ENCODE measurements at regions not wholly inside any gene's neighbourhood (a gene's known extent, or its start where the extent isn't known, plus 50 kb on each side); places are given as distances from the start of the nearest gene placed in this dataset.

DNA sequence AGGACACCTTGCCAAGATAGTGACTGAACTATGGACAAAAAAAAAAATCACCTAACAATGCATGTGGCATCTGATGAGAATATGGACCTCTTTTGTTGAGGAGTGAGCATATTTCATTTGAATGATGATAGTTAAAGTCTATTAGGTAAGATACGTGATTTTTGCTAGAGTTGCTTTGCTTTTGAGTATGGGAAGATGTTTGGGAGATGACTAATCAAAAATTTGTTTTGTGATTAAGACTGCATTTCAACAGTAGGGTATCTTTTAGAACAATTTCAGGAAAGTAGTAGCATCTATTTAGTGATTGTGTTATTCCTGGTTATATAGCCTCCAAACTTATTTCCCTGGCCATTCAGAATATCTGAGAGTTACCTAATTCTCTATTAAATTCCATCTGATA is 878.6 kb upstream of the CITED2 start:
- TF ChIP-seq, protein P1, sequence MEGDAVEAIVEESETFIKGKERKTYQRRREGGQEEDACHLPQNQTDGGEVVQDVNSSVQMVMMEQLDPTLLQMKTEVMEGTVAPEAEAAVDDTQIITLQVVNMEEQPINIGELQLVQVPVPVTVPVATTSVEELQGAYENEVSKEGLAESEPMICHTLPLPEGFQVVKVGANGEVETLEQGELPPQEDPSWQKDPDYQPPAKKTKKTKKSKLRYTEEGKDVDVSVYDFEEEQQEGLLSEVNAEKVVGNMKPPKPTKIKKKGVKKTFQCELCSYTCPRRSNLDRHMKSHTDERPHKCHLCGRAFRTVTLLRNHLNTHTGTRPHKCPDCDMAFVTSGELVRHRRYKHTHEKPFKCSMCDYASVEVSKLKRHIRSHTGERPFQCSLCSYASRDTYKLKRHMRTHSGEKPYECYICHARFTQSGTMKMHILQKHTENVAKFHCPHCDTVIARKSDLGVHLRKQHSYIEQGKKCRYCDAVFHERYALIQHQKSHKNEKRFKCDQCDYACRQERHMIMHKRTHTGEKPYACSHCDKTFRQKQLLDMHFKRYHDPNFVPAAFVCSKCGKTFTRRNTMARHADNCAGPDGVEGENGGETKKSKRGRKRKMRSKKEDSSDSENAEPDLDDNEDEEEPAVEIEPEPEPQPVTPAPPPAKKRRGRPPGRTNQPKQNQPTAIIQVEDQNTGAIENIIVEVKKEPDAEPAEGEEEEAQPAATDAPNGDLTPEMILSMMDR (IDR thresholded peaks at IDR 0.05; ENCODE audit: insufficient read depth, low read length, poor library complexity, severe bottlenecking), result no peak
- TF ChIP-seq EZH2phosphoT487 (conservative IDR thresholded peaks at IDR 0.05; ENCODE audit: low read length), result no peak
